ENCODE measurements at regions not wholly inside any gene's neighbourhood (a gene's known extent, or its start where the extent isn't known, plus 50 kb on each side); places are given as distances from the start of the nearest gene placed in this dataset.
A peak's percentile ranks its signal among the peaks of the same experiment; 100 is the strongest.
"Not testable (repeated sequence)": the region's sequence is repeated elsewhere in the genome, so short reads cannot be mapped to it uniquely, and the experiment has no call there.

GRCh38 chr14:22105624-22106006 lies 432.0 kb upstream of the OR4E1 start:
- Histone ChIP-seq H3F3A (ENCODE audit: low read depth) (no peaks in the 10 kb centered on the region), H3K4me1 (ENCODE audit: insufficient read depth, low read length, poor library complexity, severe bottlenecking) (peaks cover 31% of the 10 kb centered on the region), H2AFZ (ENCODE audit: low read length) (peak overlapping the region; percentile 68), H3K27me3 (ENCODE audit: insufficient read depth, low read length, poor library complexity, severe bottlenecking) (no peaks in the 10 kb centered on the region), H4K20me1 (ENCODE audit: insufficient read depth, low read length, poor library complexity, severe bottlenecking) (no peaks in the 10 kb centered on the region), H3K4me2 (ENCODE audit: low read depth, low read length, poor library complexity, severe bottlenecking) (peak overlapping the region; percentile 71), H3K9me3 (ENCODE audit: insufficient read depth, low read depth, low read length) (no peaks in the 10 kb centered on the region), H3K79me2 (ENCODE audit: insufficient read depth, low read length) (no peaks in the 10 kb centered on the region), H3K9ac (ENCODE audit: low read depth, low read length, poor library complexity, severe bottlenecking) (peak overlapping the region; percentile 60), H3K9me2 (replicated peaks; ENCODE audit: low read depth, low read length) (no peaks in the 10 kb centered on the region), H3K4me3 (ENCODE audit: low read length, poor library complexity, severe bottlenecking) (peak overlapping the region; percentile 56), H3K36me3 (ENCODE audit: insufficient read depth, low read length) (no peaks in the 10 kb centered on the region)
- TF ChIP-seq CTCF (conservative IDR thresholded peaks at IDR 0.05; ENCODE audit: low read length) (no peak), EZH2phosphoT487 (IDR thresholded peaks at IDR 0.05; ENCODE audit: borderline replicate concordance) (no peak)

- H3K4me1 ChIP-seq (ENCODE audit: insufficient read depth, low read length, poor library complexity, severe bottlenecking), result peaks cover 31% of the 10 kb centered on the region
- no peaks in the 10 kb centered on the region for H3K36me3 ChIP-seq (ENCODE audit: insufficient read depth, low read length)
- H2AFZ ChIP-seq (ENCODE audit: low read length), result peak overlapping the region; percentile 68
- no peaks in the 10 kb centered on the region for H3K79me2 ChIP-seq (ENCODE audit: insufficient read depth, low read length)
- peak overlapping the region; percentile 56 for H3K4me3 ChIP-seq (ENCODE audit: low read length, poor library complexity, severe bottlenecking)
- H4K20me1 ChIP-seq (ENCODE audit: insufficient read depth, low read length, poor library complexity, severe bottlenecking), result no peaks in the 10 kb centered on the region
- no peaks in the 10 kb centered on the region for H3K27me3 ChIP-seq (ENCODE audit: insufficient read depth, low read length, poor library complexity, severe bottlenecking)
- H3K9me3 ChIP-seq (ENCODE audit: insufficient read depth, low read depth, low read length), result no peaks in the 10 kb centered on the region
- H3K9me2 ChIP-seq (replicated peaks; ENCODE audit: low read depth, low read length), result no peaks in the 10 kb centered on the region
- no peaks in the 10 kb centered on the region for H3F3A ChIP-seq (ENCODE audit: low read depth)
- peak overlapping the region; percentile 60 for H3K9ac ChIP-seq (ENCODE audit: low read depth, low read length, poor library complexity, severe bottlenecking)
- TF ChIP-seq CTCF (conservative IDR thresholded peaks at IDR 0.05; ENCODE audit: low read length) (no peak), EZH2phosphoT487 (IDR thresholded peaks at IDR 0.05; ENCODE audit: borderline replicate concordance) (no peak)
- H3K4me2 ChIP-seq (ENCODE audit: low read depth, low read length, poor library complexity, severe bottlenecking), result peak overlapping the region; percentile 71
Measured at GRCh38 chr14:22105006-22105623, 431.5 kb upstream of the OR4E1 start.

DNA sequence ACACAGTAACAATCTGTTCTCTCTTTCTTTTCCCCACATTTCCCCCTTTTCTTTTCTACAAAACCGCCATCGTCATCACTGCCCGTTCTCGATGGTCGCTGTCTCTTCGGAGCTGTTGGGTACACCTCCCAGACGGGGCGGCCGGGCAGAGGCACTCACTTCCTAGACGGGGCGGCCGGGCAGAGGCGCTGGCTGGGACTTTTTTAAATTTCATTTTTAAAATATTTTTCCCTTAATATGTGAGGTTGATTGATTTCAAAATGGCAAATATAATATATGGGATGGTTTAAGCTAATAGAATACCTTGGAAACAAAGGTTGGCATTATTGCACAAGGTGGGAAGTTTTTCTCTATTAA lies 427.1 kb upstream of the OR4E1 start:
- not testable (repeated sequence) for H3F3A ChIP-seq (ENCODE audit: low read depth); H3K4me2 ChIP-seq (ENCODE audit: low read depth, low read length, poor library complexity, severe bottlenecking); H3K79me2 ChIP-seq (ENCODE audit: insufficient read depth, low read length); H3K9me2 ChIP-seq (replicated peaks; ENCODE audit: low read depth, low read length); H3K27me3 ChIP-seq (ENCODE audit: insufficient read depth, low read length, poor library complexity, severe bottlenecking); H3K4me3 ChIP-seq (ENCODE audit: low read length, poor library complexity, severe bottlenecking); H4K20me1 ChIP-seq (ENCODE audit: insufficient read depth, low read length, poor library complexity, severe bottlenecking); H2AFZ ChIP-seq (ENCODE audit: low read length); H3K9me3 ChIP-seq (ENCODE audit: insufficient read depth, low read depth, low read length); H3K36me3 ChIP-seq (ENCODE audit: insufficient read depth, low read length); H3K9ac ChIP-seq (ENCODE audit: low read depth, low read length, poor library complexity, severe bottlenecking)
- peaks cover 58% of the 10 kb centered on the region for H3K4me1 ChIP-seq (ENCODE audit: insufficient read depth, low read length, poor library complexity, severe bottlenecking)

Data from Loucy (cell line).